ENCODE measurements at regions not wholly inside any gene's neighbourhood (a gene's known extent, or its start where the extent isn't known, plus 50 kb on each side); places are given as distances from the start of the nearest gene placed in this dataset.

- Mint-ChIP-seq H3K36me3 (ENCODE audit: low read depth) (peaks cover 11% of the 10 kb centered on the region; the same call in 2 of the 3 replicates), H3K27me3 (ENCODE audit: insufficient read depth, low read depth, poor library complexity) (peaks cover 3% of the 10 kb centered on the region), H3K9me3 (peaks cover 9% of the 10 kb centered on the region; the same call in 2 of the 3 replicates), H3K4me3 (no peak overlapping the region), H3K27ac (no peak overlapping the region), H3K4me1 (peaks cover 8% of the 10 kb centered on the region; the same call in 2 of the 3 replicates)
- H4K20me1 ChIP-seq (replicated peaks; ENCODE audit: insufficient read depth), result no peaks in the 10 kb centered on the region
- H3K27ac ChIP-seq (ENCODE audit: low read depth), result no peak overlapping the region
- H3K36me3 ChIP-seq (ENCODE audit: insufficient read depth), result no peaks in the 10 kb centered on the region
- no peaks in the 10 kb centered on the region for H3K9me2 ChIP-seq (ENCODE audit: insufficient read depth)
- no peaks in the 10 kb centered on the region for H3F3A ChIP-seq (replicated peaks; ENCODE audit: low read depth)
- no peak overlapping the region for H3K4me2 ChIP-seq
- H2AFZ ChIP-seq, result no peak overlapping the region
- H3K4me1 ChIP-seq (ENCODE audit: insufficient read depth), result peaks cover 10% of the 10 kb centered on the region
- H3K27me3 ChIP-seq (ENCODE audit: insufficient read depth), result no peaks in the 10 kb centered on the region
- ATAC-seq (no peak), DNase-seq (ENCODE audit: low spot score) (no peak)
- H3K4me3 ChIP-seq, result no peak overlapping the region
- H3K79me2 ChIP-seq (replicated peaks; ENCODE audit: insufficient read depth), result no peaks in the 10 kb centered on the region
- TF ChIP-seq CTCF (conservative IDR thresholded peaks at IDR 0.05; ENCODE audit: low read depth in 2 of 2), result no peak
- TF ChIP-seq ZNF114 (CRISPR knock-in tag; IDR thresholded peaks at IDR 0.05), result no peak
- TF ChIP-seq JUNB (IDR thresholded peaks at IDR 0.05; ENCODE audit: unreplicated experiment), result no peak
- no peak for TF ChIP-seq ZNF331 (CRISPR knock-in tag; IDR thresholded peaks at IDR 0.05; ENCODE audit: low read depth)
- no peak for TF ChIP-seq EZH2 (IDR thresholded peaks at IDR 0.05; ENCODE audit: low read depth, unreplicated experiment)
- TF ChIP-seq STAT1 (IDR thresholded peaks at IDR 0.05; ENCODE audit: unreplicated experiment), result no peak
- no peak for TF ChIP-seq POLR2AphosphoS5 (IDR thresholded peaks at IDR 0.05; ENCODE audit: low read depth)
- TF ChIP-seq CREB1 (CRISPR knock-in tag; IDR thresholded peaks at IDR 0.05; ENCODE audit: low read depth), result no peak
- TF ChIP-seq, protein P1, sequence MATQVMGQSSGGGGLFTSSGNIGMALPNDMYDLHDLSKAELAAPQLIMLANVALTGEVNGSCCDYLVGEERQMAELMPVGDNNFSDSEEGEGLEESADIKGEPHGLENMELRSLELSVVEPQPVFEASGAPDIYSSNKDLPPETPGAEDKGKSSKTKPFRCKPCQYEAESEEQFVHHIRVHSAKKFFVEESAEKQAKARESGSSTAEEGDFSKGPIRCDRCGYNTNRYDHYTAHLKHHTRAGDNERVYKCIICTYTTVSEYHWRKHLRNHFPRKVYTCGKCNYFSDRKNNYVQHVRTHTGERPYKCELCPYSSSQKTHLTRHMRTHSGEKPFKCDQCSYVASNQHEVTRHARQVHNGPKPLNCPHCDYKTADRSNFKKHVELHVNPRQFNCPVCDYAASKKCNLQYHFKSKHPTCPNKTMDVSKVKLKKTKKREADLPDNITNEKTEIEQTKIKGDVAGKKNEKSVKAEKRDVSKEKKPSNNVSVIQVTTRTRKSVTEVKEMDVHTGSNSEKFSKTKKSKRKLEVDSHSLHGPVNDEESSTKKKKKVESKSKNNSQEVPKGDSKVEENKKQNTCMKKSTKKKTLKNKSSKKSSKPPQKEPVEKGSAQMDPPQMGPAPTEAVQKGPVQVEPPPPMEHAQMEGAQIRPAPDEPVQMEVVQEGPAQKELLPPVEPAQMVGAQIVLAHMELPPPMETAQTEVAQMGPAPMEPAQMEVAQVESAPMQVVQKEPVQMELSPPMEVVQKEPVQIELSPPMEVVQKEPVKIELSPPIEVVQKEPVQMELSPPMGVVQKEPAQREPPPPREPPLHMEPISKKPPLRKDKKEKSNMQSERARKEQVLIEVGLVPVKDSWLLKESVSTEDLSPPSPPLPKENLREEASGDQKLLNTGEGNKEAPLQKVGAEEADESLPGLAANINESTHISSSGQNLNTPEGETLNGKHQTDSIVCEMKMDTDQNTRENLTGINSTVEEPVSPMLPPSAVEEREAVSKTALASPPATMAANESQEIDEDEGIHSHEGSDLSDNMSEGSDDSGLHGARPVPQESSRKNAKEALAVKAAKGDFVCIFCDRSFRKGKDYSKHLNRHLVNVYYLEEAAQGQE (IDR thresholded peaks at IDR 0.05; ENCODE audit: unreplicated experiment), result no peak
- no peak for TF ChIP-seq NANOG (IDR thresholded peaks at IDR 0.05; ENCODE audit: borderline replicate concordance)
- no peak for TF ChIP-seq EZH2phosphoT487 (IDR thresholded peaks at IDR 0.05; ENCODE audit: unreplicated experiment)
- no peak for TF ChIP-seq ETS1 (IDR thresholded peaks at IDR 0.05)
- no peak for TF ChIP-seq ZNF462 (CRISPR knock-in tag; IDR thresholded peaks at IDR 0.05)
Measured at GRCh38 chrY:15457682-15458081, 933.4 kb downstream of the NLGN4Y start.
